NCI-H2196 treated with DMSO at 0.1 percent for 48 hours (cell line): ENCODE measurements at regions not wholly inside any gene's neighbourhood (a gene's known extent, or its start where the extent isn't known, plus 50 kb on each side); places are given as distances from the start of the nearest gene placed in this dataset.
"Not testable (repeated sequence)": the region's sequence is repeated elsewhere in the genome, so short reads cannot be mapped to it uniquely, and the experiment has no call there.

Experiments
- DNase-seq: peaks from one replicate; lab custom pipeline; 2025; ENCODE audit not compliant: unreplicated experiment; lab: John Stamatoyannopoulos, UW

DNA sequence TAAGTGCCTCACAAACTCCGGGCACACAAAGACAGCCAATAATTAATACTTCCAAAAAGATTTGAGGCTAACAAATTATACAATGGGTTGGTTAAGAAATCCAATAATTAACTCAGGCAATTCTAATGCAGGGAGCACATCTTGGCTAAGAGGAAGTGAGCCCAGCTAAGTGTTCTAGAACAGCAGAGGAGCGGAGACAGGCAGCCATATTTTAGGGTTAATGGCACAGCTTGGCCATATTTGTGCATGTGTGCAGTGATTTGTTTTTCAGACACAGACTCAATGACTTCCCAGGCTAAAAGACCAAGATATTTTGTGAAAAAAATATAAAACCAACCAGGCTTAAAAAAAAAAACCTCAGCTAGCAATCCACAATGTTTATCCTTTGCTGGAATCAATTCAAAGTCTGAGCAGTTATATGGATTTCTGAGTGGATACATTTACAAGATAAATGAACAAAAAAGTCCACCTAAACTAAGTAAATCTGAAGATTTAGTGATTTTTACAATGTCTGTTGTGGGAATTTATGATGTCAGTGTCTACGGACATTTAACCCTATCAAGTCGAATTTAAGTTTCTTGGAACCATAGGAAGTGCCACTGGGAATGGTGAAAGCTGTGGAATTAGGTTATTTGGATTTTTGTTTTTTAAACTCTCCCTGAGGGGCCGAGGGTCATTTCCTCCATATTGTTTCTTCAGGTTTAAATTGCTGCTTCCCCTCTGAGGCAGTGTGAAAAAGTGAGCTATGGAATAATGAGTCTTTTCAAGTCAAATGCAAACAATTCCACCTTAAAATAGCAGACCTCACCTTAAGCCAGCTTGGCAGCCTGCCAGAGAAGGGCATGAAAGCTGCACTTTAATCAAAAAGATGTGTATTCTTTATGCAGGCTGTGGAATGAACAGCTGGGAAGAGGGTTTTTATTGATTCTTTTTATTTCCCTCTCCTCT is 413.7 kb upstream of the TBL1XR1 start:
- peak; percentile 47 for DNase-seq

DNA sequence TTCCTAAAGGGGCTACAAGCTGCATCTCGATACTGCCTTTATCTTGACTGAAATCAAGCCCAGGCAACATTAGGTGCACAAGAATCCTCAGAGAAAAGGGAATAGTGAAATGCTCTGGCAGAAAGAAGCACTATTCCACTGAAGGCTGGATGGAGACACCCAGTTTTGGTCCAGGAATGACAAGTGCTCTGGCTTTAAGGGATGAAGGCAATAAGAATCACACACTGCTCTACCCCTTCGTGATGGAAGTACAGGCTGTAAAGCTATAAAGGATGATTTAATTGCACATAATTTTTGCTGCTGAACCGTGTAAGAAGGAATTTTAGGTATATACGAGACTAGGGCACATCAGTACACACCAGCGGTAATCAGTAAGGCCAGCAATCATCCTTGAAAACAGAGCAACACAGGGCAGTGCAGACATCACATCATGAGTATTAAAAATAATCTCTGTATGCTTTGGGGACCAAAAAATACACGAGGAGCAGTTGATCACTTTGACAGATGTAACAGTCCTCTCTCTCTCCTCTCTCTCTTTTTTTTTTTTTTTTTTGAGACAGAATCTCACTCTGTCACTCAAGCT is 414.6 kb upstream of the TBL1XR1 start:
- DNase-seq, result no peak

DNA sequence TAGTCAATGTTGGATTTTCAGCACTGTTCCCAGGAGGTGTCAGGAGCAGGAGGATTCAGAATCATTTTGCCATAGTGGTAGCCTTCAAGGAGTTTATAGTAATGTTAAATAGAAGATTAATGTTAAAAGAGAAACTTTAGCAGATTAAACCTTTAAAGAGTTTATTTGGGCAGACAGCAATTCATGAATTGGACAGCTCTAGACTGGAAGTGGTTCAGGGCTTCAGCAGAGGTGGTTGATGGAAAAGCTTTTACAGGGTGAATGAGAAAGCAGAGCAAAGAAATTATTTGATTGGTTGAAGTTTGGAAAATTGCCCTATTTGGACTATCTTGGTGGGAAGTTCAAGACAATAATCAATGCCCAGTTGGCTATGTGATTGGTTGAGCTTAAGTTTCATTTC is 416.6 kb upstream of the TBL1XR1 start:
- no peak for DNase-seq

DNA sequence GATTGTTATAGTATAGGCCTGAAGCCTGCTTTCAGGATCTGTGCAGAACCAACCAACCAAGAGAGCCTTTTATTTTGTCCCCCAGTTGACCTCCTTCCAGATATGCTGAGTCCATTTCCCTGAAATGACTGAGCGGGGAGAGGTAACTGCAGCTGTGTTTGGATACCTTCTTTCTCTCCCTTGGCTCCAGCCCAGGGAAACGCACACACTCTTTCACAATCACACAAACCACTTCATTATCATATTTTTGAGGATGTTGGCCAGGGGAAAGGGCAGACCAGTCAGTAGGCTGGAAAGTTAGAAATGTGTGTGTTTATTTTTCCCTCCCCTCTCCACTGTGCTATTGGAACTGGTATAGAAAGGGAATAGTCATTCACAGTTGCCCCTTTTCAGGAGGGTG is 417.7 kb upstream of the TBL1XR1 start:
- peak; percentile 90 for DNase-seq

DNA sequence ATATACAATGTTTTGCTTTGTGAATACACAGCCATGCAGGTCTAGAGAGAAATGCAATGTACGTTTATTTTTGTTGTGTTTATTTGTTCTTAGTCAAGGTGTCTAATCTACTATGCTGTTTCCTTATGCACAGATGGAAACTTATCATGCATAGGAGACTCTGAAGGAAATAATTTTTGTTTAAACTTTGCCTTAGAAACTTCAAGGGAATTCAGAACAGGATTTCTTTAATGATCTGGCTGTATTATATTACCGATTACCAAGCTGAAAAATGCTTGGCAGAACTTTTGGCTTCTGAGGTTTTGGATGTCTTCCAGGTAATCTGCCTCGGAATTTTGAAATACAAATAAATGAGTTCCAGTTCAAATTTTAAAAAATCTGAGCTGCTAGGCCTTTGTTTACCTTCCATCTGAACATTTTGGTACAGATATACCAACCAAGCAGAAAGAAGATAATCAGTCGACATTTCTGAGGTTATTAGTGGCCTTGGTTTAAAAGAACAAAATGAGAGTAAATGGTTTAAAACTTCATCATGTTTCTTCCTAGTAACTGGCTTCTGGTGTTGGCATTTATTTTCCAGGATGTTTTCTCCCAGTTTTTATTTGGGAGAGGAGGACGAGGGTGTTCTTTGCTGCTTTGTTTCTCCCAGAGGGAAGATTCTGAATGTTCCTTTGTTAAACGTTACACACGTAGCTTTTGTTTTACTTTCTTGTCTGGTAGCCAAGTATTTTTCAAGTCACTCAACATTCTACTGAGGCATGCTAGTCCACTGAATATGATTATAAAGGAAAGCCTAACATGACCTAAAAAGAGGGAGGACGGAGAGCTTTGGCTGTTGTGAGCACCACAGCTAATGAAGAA is 421.8 kb upstream of the TBL1XR1 start:
- DNase-seq, result peak; percentile 63

DNA sequence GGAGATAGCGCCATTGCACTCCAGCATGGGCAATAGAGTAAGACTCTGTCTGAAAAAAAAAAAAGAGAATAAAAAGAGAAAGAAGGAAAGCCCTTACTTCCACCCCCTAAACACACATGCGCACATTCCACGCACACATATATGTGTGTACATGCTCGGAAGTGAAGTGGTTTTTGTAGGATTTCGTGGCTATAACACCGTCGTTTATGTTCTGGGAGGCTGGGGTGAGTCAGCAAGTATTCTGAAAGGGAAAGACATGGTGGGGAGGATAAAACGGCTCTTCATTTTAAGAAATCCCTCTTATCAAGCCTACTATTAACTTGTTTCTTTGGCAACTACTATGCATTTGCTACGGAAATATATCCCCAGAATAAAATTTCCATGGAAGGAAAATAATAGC is 422.8 kb upstream of the TBL1XR1 start:
- DNase-seq, result no peak

DNA sequence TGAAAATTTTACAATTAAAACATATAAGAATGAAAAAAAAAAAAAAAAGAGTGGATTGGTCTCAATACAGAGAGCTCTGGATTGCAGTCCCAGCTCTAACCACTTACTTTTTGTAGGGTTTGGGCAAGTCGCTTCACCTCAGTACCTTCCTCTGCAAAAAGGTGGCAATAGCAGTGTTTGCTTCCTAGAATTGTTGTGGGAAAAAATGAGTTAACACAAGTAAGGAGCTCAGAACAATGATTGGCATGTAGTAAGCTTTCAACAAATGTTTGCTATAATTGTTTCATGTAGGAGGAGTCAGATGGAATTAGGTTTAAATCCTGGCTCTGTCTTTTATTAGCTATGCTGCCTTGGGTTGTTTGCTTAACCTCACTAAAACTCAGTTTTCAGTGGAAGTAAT is 425.2 kb upstream of the TBL1XR1 start:
- DNase-seq, result no peak

DNA sequence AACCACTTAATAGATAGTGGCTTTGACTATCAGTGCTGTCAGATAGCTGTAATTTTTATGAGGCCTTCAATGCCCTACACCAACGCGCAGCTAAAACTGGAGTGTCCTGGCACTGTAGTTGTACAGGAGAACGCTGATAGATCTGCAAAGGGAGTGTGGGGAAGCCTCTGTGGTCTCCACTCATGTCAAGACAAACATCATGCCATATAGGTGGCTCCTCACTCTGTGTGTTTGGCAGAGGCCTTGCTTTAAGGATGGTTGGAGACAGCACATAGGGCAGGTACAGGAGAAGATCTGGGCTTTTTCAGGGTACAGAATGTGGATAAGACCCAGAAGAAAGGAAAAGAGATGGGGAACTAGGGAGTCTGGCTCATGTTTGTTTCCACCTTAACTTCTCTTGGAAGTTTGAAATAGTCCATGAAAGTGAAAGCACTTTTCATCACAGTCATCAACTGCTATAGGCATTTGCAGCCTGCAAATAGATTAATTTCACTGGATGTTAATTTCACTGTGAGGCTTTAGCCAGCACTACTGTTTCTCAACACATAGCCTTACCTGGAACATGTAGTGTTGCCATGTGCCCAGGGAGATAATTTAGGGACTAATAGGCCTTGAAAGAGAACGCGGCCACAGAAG is 425.8 kb upstream of the TBL1XR1 start:
- DNase-seq, result no peak

DNA sequence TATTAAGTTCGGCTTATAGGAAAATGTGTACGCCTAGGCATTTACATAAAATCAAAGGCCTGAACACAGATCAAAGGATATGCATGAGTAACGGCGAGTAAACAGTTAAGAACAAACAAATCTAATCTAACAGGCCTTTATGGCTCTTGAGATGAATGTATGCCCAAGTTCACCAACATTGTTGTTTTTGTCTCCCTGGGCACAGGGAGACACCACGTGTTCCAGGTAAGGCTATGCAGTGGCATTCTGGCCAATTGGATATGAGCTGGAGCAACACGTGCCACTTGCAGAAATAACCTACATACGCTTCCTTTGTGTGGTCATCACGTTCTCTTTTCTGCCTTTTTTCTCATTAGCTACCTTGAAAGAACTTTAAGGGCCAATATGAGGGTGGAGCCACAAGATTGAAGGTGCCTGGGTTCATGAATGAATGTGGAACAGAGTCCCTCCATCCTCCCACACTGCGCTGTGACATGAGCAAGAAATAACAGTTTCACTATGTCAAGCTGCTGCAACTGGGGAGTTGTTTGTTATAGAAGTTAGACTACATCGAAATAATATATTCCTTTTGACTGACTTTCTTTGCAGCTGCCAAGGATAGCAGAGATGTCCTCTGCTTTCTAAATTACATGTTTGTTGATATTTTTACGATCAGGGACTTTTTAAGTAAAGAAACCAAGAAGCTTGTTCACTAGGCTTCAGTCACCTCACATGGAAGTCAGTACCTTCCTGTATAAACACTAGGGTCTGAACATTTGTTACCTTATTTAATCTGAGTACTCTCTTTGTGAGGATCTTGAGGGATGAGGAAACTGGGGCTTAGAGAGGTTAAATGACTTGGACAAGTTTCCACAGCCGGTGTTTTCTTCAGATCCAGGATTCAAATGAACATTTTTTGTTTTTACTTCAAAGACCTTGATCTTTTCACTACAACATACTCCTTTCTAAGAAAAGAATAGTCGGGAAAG is 427.5 kb upstream of the TBL1XR1 start:
- DNase-seq, result no peak

DNA sequence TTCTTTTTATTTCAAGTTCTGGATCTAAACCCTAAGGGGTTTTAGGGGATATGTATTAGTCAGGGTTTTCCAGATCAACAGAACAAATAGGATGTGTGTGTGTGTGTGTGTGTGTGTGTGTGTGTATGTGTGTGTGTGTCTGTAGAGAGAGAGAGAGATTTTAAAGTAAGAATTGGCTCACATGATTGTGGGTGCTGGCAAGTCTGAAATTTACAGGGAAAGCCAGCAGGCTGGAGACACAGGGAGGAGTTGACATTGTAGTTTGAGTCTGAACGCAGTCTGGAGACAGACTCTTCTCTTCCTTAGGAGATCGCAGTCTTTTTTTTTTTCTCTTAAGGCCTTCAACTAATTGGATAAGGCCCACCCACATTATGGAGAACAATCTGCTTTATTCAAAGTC is 428.8 kb upstream of the TBL1XR1 start:
- DNase-seq, result no peak

DNA sequence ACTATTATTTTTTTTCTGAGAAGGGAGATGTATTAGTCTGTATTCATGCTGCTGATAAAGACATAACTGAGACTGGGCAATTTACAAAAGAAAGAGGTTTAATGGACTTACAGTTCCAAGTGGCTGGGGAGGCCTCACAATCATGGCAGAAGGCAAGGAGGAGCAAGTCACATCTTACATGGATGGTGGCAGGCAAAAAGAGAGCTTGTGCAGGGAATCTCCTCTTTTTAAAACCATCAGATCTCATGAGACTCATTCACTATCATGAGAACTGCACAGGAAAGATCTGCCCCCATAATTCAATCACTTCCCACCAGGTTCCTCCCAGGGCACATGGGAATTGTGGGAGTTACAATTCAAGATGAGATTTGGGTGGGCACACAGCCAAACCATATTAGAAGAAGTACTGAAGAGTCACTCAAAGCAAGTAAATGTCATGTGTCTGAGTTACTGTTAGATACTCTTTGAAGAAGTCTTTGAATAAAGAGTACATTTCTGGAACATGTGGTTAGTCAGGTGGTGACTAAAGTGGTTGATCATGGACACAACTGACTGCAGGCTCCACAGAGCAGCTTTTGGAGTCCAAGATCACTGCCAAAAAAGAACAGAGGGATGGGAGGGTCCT is 430.9 kb upstream of the TBL1XR1 start:
- DNase-seq, result not testable (repeated sequence)

DNA sequence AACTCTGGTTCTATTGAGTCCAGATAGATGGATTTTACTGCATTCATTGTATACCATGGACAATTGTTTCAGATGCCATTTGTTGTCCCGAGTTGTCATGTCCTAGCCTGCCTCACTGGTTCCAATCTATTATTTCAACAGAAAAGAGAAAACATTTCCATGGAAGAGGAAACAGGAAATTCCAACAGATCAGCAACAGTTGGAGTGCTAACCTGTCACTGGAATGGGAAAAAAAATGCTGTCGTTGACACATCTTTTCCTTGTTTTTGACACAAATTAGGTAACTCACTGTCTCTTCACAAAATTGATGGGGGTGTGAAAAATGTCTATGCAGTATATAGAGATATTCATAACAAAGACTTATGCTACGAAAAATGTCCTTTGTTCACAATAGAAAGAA is 432.0 kb upstream of the TBL1XR1 start:
- DNase-seq, result no peak

DNA sequence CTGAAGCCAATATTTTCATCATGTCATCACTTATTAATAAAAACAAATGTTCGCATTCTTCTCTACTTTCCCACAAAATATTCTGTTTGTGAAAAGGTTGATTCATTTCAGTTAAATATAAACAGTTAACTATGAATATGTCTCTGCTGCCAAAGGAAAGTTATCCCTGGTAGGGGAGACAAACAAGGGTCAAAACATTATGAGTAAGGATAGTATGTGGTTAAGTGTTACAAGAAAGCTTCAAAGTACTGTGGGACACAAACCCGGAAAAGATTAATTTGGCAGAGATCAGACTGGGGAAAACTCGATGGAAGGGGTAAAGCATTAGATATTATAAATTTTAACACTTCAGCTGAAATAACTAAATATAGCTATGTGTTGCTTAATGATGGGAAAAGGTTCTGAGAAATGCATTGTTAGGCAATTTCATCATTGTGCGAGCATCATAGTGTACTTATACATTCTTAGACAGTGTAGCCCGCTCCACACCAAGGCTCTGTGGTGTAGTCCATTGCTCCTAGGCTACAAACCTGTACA is 436.5 kb upstream of the TBL1XR1 start:
- DNase-seq, result no peak

DNA sequence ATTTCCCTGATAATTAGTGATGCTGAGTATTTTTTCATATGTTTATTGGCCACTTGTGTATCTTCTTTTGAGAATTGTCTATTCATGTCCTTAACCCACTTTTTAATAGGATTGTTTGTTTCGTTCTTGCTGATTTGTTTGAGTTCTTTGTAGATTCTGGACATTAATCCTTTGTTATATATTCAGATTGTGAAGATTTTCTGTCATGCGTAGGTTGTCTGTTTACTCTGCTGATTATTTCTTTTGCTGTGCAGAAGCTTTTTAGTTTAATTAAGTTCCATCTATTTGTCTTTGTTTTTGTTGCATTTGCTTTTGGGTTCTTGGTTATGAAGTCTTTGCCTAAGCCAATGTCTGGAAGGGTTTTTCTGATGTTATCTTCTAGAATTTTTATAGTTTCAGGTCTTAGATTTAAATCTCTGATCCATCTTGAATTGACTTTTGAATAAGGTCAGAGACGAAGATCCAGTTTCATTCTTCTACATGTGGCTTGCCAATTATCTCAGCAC is 438.4 kb upstream of the TBL1XR1 start:
- not testable (repeated sequence) for DNase-seq

DNA sequence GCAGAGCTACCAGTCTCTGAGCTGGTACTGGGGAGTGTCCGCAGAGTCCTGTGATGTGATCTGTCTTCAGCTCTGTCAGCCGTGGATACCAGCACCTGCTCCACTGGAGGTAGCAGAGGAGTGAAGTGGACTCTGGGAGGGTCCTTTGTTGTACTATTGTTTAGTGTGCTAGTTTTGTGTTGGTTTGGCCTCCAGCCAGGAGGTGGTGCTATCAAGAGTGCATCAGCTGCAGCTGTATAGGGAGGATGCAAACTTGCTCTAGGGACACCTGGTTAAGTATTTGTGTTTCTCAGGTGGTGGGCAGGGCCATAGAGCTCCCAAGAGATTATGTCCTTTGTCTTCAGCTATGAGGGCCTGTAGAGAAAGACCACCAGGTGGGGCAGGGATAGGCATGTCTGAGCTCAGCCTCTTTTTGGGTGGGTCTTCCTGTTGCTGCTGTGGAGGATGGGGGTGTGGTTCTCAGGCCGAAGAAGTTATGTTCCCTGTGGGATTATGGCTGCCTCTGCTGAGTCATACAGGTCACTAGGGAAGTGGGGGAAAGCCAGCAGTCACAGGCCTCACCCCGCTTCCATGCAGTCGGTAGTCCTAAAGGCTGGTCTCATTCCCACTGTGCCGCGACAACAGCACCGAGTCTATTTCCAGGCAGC is 443.2 kb upstream of the TBL1XR1 start:
- DNase-seq, result no peak

DNA sequence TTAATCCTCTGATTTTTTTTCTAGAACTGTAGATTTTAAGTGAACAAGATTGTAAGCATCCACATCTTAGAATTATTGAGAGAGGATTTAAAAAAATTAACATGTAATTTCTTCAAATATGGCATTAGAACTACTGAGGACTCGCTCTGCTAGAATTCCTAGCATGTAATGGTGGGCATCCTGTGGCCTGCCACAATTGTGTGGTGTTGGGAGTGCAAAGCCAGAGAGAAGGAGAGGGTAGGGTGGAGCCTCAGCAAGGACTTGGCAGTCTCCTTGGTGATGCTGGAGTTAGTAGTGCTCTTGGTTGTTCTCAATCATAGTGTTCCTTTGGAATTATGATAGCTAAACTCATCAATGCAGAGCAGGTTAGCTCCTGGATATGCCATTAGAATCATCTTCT is 443.9 kb upstream of the TBL1XR1 start:
- no peak for DNase-seq

DNA sequence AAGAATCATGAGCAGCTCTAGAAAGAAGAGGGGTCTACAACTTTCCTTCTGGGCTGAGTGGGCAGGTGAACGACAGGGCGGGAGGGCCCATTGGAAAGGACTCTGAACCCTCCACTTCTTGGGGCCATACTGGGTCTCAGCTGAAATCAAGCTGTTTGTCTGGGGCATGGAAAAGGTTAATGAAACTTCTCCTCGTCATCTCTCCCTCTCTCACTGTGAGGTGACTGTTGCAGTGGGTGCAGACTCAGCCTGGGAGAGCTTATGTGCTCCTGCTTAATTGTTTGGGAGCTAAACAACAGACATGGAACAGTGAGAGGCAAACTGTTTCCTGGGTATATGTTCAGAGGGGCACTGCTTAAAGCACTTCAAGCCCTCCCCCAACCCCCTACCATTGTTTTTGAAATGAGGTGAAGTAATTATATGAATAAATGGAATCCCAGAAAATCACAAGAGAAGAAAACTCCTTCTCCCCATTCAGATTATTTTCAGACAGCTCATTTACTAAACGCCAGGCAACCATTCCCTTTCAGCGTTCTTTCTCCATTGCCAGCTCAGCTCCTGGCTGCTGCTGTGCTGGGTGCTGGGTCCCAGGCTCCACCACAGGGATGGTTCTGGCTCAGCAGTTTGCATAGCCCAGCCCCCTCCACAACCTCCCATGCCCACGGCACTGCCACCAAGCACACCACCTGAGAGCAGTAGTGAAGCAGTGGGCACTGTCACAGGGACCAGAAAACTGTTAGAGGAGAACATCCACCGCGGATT is 444.9 kb upstream of the TBL1XR1 start:
- no peak for DNase-seq

DNA sequence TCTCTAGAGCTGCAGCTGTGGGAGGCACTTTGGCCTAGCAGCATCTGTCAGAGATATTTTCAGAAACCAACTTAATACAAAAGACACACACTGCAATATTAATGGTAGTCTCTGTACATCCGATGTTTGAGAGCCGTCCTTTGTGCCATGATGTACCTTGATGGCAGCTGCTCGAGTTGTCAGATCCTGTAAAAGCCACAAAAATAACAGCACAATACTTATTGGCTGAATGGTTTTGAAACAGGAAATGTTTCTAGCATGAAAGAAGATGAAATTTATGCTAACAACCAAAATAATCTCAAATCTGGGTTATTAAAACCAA is 445.5 kb upstream of the TBL1XR1 start:
- no peak for DNase-seq
